Hindlimb muscle (tissue), 1 donor: ENCODE measurements at regions not wholly inside any gene's neighbourhood (a gene's known extent, or its start where the extent isn't known, plus 50 kb on each side); places are given as distances from the start of the nearest gene placed in this dataset.
"Not testable (repeated sequence)": the region's sequence is repeated elsewhere in the genome, so short reads cannot be mapped to it uniquely, and the experiment has no call there.

ENCODE experiments used
- DNase-seq: peaks from one replicate; pipeline ENCODE4 v3.0.0-alpha.2; 2013

GRCh38 chr2:109692013-109692743 is 78.0 kb downstream of the SOWAHC start:
- no peak for DNase-seq

GRCh38 chr2:109692831-109693230 is 78.7 kb downstream of the SOWAHC start:
- not testable (repeated sequence) for DNase-seq

- DNase-seq: not testable (repeated sequence)
Measured at GRCh38 chr2:109693292-109693691, 79.1 kb downstream of the SOWAHC start.

GRCh38 chr2:109694190-109694589 is 80.0 kb downstream of the SOWAHC start:
- DNase-seq: no peak

- DNase-seq: no peak
Measured at GRCh38 chr2:109695290-109695689, 81.1 kb downstream of the SOWAHC start.

- no peak for DNase-seq
Measured at GRCh38 chr2:109699646-109700045, 85.5 kb downstream of the SOWAHC start.

GRCh38 chr2:109700680-109701274 is 86.6 kb downstream of the SOWAHC start:
- no peak for DNase-seq

- no peak for DNase-seq
Measured at GRCh38 chr2:109701362-109701761, 87.2 kb downstream of the SOWAHC start.

- DNase-seq: no peak
Measured at GRCh38 chr2:109702250-109702985, 88.3 kb downstream of the SOWAHC start.

GRCh38 chr2:109703077-109703476 is 88.9 kb downstream of the SOWAHC start:
- no peak for DNase-seq

GRCh38 chr2:109703798-109704197 is 89.6 kb downstream of the SOWAHC start:
- no peak for DNase-seq

- DNase-seq: no peak
Measured at GRCh38 chr2:109707281-109708147, 86.6 kb upstream of the RGPD5 start.

GRCh38 chr2:109710505-109711229 is 83.4 kb upstream of the RGPD5 start:
- DNase-seq: no peak

GRCh38 chr2:109711230-109712122 is 82.6 kb upstream of the RGPD5 start:
- DNase-seq: no peak

- no peak for DNase-seq
Measured at GRCh38 chr2:109712123-109712449, 82.0 kb upstream of the RGPD5 start.

- no peak for DNase-seq
Measured at GRCh38 chr2:109712746-109713145, 81.4 kb upstream of the RGPD5 start.

GRCh38 chr2:109715313-109715805 is 78.7 kb upstream of the RGPD5 start:
- no peak for DNase-seq

- DNase-seq: not testable (repeated sequence)
Measured at GRCh38 chr2:109716596-109716995, 77.5 kb upstream of the RGPD5 start.

- no peak for DNase-seq
Measured at GRCh38 chr2:109718139-109718538, 76.0 kb upstream of the RGPD5 start.

GRCh38 chr2:109719871-109720270 is 74.2 kb upstream of the RGPD5 start:
- DNase-seq: no peak
